ENCODE measurements at regions not wholly inside any gene's neighbourhood (a gene's known extent, or its start where the extent isn't known, plus 50 kb on each side); places are given as distances from the start of the nearest gene placed in this dataset.

GRCh38 chr9:20033511-20033910 lies 244.7 kb upstream of the SLC24A2 start:
- TF ChIP-seq CTCF (conservative IDR thresholded peaks at IDR 0.05) (no peak), ZFX (IDR thresholded peaks at IDR 0.05) (no peak)

All from C4-2B (cell line).